H9 (cell line): ENCODE measurements at regions not wholly inside any gene's neighbourhood (a gene's known extent, or its start where the extent isn't known, plus 50 kb on each side); places are given as distances from the start of the nearest gene placed in this dataset.

Source experiments
- DNase-seq: peaks from one replicate; pipeline ENCODE4 v3.0.0-alpha.2; 2017
- H2AFZ ChIP-seq: one replicate; pipeline ENCODE4 v1.6.1; 2013; ENCODE audit warnings: mild to moderate bottlenecking, low read length, control low read depth, moderate library complexity
- H2AK5ac ChIP-seq: 2 replicates; pipeline ENCODE4 v1.6.1; 2013; ENCODE audit warnings: low read length, control low read depth, mixed read lengths; ENCODE audit not compliant: insufficient read length
- H2BK120ac ChIP-seq: one replicate; pipeline ENCODE4 v1.6.1; 2013; ENCODE audit warnings: low read depth, mild to moderate bottlenecking, low read length, control low read depth, inconsistent platforms; ENCODE audit not compliant: poor library complexity, severe bottlenecking
- H2BK12ac ChIP-seq: 2 replicates; pipeline ENCODE4 v1.6.1; 2013; ENCODE audit warnings: low read length, control low read depth, mixed read lengths, low read depth; ENCODE audit not compliant: insufficient read length
- H2BK15ac ChIP-seq: 2 replicates; pipeline ENCODE4 v1.6.1; 2013; ENCODE audit warnings: low read depth, low read length, control low read depth
- H2BK20ac ChIP-seq: one replicate; pipeline ENCODE4 v1.6.1; 2013; ENCODE audit warnings: low read depth, mild to moderate bottlenecking, low read length, control low read depth, inconsistent platforms; ENCODE audit not compliant: poor library complexity, severe bottlenecking
- H2BK5ac ChIP-seq: 2 replicates; pipeline ENCODE4 v1.6.1; 2013; ENCODE audit warnings: low read length, control low read depth, mixed read lengths; ENCODE audit not compliant: insufficient read length
- H3K14ac ChIP-seq: 2 replicates; pipeline ENCODE4 v1.6.1; 2013; ENCODE audit warnings: low read length, control low read depth; ENCODE audit not compliant: insufficient read depth
- H3K18ac ChIP-seq: 2 replicates; pipeline ENCODE4 v1.6.1; 2013; ENCODE audit warnings: low read depth, mild to moderate bottlenecking, mixed read lengths, low read length, control low read depth; ENCODE audit not compliant: insufficient read length
- H3K23ac ChIP-seq: 2 replicates; pipeline ENCODE4 v1.6.1; 2013; ENCODE audit warnings: low read length, control low read depth, mixed read lengths, low read depth; ENCODE audit not compliant: insufficient read length
- H3K23me2 ChIP-seq: 2 replicates; pipeline ENCODE4 v1.6.1; 2013; ENCODE audit warnings: low read depth, mild to moderate bottlenecking, mixed read lengths, low read length, control low read depth; ENCODE audit not compliant: insufficient read length, poor library complexity, severe bottlenecking
- H3K27ac ChIP-seq: 2 replicates; pipeline ENCODE4 v1.5.1; 2013; ENCODE audit warnings: low read length, control low read depth, mixed read lengths, low read depth; ENCODE audit not compliant: insufficient read length
- H3K27me3 ChIP-seq: 2 replicates; pipeline ENCODE4 v1.6.1; 2013; ENCODE audit warnings: low read length, control low read depth, inconsistent platforms; ENCODE audit not compliant: insufficient read depth
- H3K4ac ChIP-seq: 2 replicates; pipeline ENCODE4 v1.6.1; 2013; ENCODE audit warnings: low read depth, mild to moderate bottlenecking, control low read depth, inconsistent platforms, low read length, moderate library complexity
- H3K4me1 ChIP-seq: 2 replicates; pipeline ENCODE4 v1.6.1; 2013; ENCODE audit warnings: low read length, control low read depth, inconsistent platforms; ENCODE audit not compliant: insufficient read depth
- H3K4me2 ChIP-seq: 2 replicates; pipeline ENCODE4 v1.6.1; 2013; ENCODE audit warnings: low read length, control low read depth, mixed read lengths; ENCODE audit not compliant: insufficient read length, insufficient read depth
- H3K56ac ChIP-seq: 2 replicates; pipeline ENCODE4 v1.6.1; 2013; ENCODE audit warnings: low read depth, mild to moderate bottlenecking, mixed read lengths, low read length, control low read depth; ENCODE audit not compliant: insufficient read length
- H3K79me1 ChIP-seq: 2 replicates; pipeline ENCODE4 v1.6.1; 2013; ENCODE audit warnings: low read depth, mild to moderate bottlenecking, moderate library complexity, low read length, control low read depth, inconsistent platforms; ENCODE audit not compliant: insufficient read depth, poor library complexity, severe bottlenecking
- H3K79me2 ChIP-seq: 2 replicates; pipeline ENCODE4 v1.6.1; 2013; ENCODE audit warnings: low read length, control low read depth, inconsistent platforms; ENCODE audit not compliant: insufficient read depth
- H3K9ac ChIP-seq: 2 replicates; pipeline ENCODE4 v1.6.1; 2013; ENCODE audit warnings: low read length, control low read depth, mixed read lengths; ENCODE audit not compliant: insufficient read length; ENCODE audit errors: extremely low read depth
- H3K9me3 ChIP-seq: one replicate; pipeline ENCODE4 v1.6.1; 2013; ENCODE audit warnings: low read depth, low read length, inconsistent platforms; ENCODE audit not compliant: control insufficient read depth
- H3T11ph ChIP-seq: one replicate; pipeline ENCODE4 v1.6.1; 2013; ENCODE audit warnings: mild to moderate bottlenecking, low read length, control low read depth, inconsistent platforms
- H4K20me1 ChIP-seq: one replicate; pipeline ENCODE4 v1.6.1; 2013; ENCODE audit not compliant: control insufficient read depth, insufficient read length, insufficient read depth
- H4K5ac ChIP-seq: 2 replicates; pipeline ENCODE4 v1.6.1; 2013; ENCODE audit warnings: low read depth, mild to moderate bottlenecking, mixed read lengths, low read length, control low read depth; ENCODE audit not compliant: insufficient read length
- H4K8ac ChIP-seq: replicated peaks from 2 replicates; pipeline ENCODE4 v1.6.1; 2013; ENCODE audit warnings: low read length, control low read depth, mixed read lengths, low read depth; ENCODE audit not compliant: insufficient read length
- H4K91ac ChIP-seq: 2 replicates; pipeline ENCODE4 v1.6.1; 2013; ENCODE audit warnings: low read depth, mild to moderate bottlenecking, moderate library complexity, mixed read lengths, low read length, control low read depth; ENCODE audit not compliant: insufficient read length
- H3K27ac Mint-ChIP-seq, 3 experiments: 2 replicates in 2 of 3; 3 replicates in 1 of 3; pipeline ENCODE4 v1.8.0; 2020 to 2021; ENCODE audit warnings: mixed read lengths in 3 of 3, mild to moderate bottlenecking in 1 of 3, moderate library complexity in 1 of 3
- H3K27me3 Mint-ChIP-seq: 2 replicates; pipeline ENCODE4 v1.8.0; 2021; ENCODE audit warnings: low read depth, mild to moderate bottlenecking, moderate library complexity, mixed read lengths
- H3K36me3 Mint-ChIP-seq, 3 experiments: 2 replicates in 2 of 3; 3 replicates in 1 of 3; pipeline ENCODE4 v1.8.0; 2020 to 2021; ENCODE audit warnings: low read depth in 3 of 3, mixed read lengths in 3 of 3; ENCODE audit not compliant: insufficient read depth in 1 of 3
- H3K4me1 Mint-ChIP-seq, 2 experiments: 2 replicates each; pipeline ENCODE4 v1.8.0; 2020; ENCODE audit warnings: mixed read lengths in 2 of 2
- H3K4me3 Mint-ChIP-seq, 2 experiments: 2 replicates in 1 of 2; 3 replicates in 1 of 2; pipeline ENCODE4 v1.8.0; 2020 to 2021; ENCODE audit warnings: mild to moderate bottlenecking in 2 of 2, mixed read lengths in 2 of 2, moderate library complexity in 1 of 2
- H3K9me3 Mint-ChIP-seq, 2 experiments: 2 replicates in 1 of 2; 3 replicates in 1 of 2; pipeline ENCODE4 v1.8.0; 2020; ENCODE audit warnings: mild to moderate bottlenecking in 2 of 2, mixed read lengths in 2 of 2, moderate library complexity in 1 of 2
- WGBS: extraction: QIAGEN DNeasy Blood & Tissue Kit; methylation state at CpG from one replicate; pipeline ENCODE4 v1.1.7; 2013; ENCODE audit warnings: missing lambda C conversion rate, low lambda C conversion rate, mixed read lengths; ENCODE audit not compliant: insufficient read length; ENCODE audit errors: extremely low coverage; 5-methylcytosine and 5-hydroxymethylcytosine counted together
- TF ChIP-seq, protein P1 (sequence below): fragments of 200-600 bp; sonication (generic); conservative IDR thresholded peaks from 3 replicates; pipeline ENCODE4 v1.8.0; 2021; ENCODE audit warnings: antibody characterized with exemption, mild to moderate bottlenecking

GRCh38 chr17:14510136-14510535 lies 209.3 kb downstream of the HS3ST3B1 start:
- Histone ChIP-seq H3K23ac (no peak overlapping the region), H3K27ac (no peak overlapping the region), H2BK120ac (no peak overlapping the region), H3K9ac (no peak overlapping the region), H3K56ac (no peak overlapping the region), H3K14ac (no peak overlapping the region), H3K27me3 (no peaks in the 10 kb centered on the region), H2BK5ac (no peak overlapping the region), H2BK15ac (no peak overlapping the region), H2AK5ac (no peak overlapping the region), H3K18ac (no peak overlapping the region), H4K5ac (no peak overlapping the region), H4K8ac (no peak overlapping the region), H4K20me1 (no peaks in the 10 kb centered on the region), H2AFZ (no peak overlapping the region), H3K4me1 (peaks cover 7% of the 10 kb centered on the region; the same call in 1 of the 2 replicates), H2BK20ac (no peak overlapping the region), H3K9me3 (no peaks in the 10 kb centered on the region), H4K91ac (no peak overlapping the region), H3K79me2 (no peaks in the 10 kb centered on the region), H3K23me2 (no peaks in the 10 kb centered on the region), H3T11ph (no peak overlapping the region), H3K4ac (no peak overlapping the region), H2BK12ac (no peak overlapping the region), H3K4me2 (no peak overlapping the region), H3K79me1 (no peaks in the 10 kb centered on the region)
- Mint-ChIP-seq H3K36me3 (no peaks in the 10 kb centered on the region; a peak in 1 of 7 replicates), H3K9me3 (no peaks in the 10 kb centered on the region; a peak in 1 of 5 replicates), H3K4me1 (peaks cover 12 to 15% of the 10 kb centered on the region in 2 experiments), H3K27me3 (no peaks in the 10 kb centered on the region; the same call in 1 of the 2 replicates), H3K4me3 (no peak overlapping the region), H3K27ac (no peak overlapping the region)
- DNase-seq, result no peak
- TF ChIP-seq, protein P1, sequence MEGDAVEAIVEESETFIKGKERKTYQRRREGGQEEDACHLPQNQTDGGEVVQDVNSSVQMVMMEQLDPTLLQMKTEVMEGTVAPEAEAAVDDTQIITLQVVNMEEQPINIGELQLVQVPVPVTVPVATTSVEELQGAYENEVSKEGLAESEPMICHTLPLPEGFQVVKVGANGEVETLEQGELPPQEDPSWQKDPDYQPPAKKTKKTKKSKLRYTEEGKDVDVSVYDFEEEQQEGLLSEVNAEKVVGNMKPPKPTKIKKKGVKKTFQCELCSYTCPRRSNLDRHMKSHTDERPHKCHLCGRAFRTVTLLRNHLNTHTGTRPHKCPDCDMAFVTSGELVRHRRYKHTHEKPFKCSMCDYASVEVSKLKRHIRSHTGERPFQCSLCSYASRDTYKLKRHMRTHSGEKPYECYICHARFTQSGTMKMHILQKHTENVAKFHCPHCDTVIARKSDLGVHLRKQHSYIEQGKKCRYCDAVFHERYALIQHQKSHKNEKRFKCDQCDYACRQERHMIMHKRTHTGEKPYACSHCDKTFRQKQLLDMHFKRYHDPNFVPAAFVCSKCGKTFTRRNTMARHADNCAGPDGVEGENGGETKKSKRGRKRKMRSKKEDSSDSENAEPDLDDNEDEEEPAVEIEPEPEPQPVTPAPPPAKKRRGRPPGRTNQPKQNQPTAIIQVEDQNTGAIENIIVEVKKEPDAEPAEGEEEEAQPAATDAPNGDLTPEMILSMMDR, result no peak
- no CpG with 5 or more reads among the region's 3 CpGs for WGBS
